Hepatocyte (in vitro differentiated cells): ENCODE measurements at regions not wholly inside any gene's neighbourhood (a gene's known extent, or its start where the extent isn't known, plus 50 kb on each side); places are given as distances from the start of the nearest gene placed in this dataset.

Experiments used
- DNase-seq: peaks from one replicate; pipeline ENCODE4 v3.0.0-alpha.2; 2016; ENCODE audit warnings: low spot score
- H2AFZ ChIP-seq: fragments of 200-600 bp; sonication (generic); 2 replicates; pipeline ENCODE4 v1.6.0; 2016; ENCODE audit warnings: antibody characterized with exemption, mild to moderate bottlenecking
- H3K27ac ChIP-seq: fragments of 200-600 bp; sonication (generic); 2 replicates; pipeline ENCODE4 v1.5.1; 2016; ENCODE audit warnings: mild to moderate bottlenecking
- H3K27me3 ChIP-seq: fragments of 200-600 bp; sonication (generic); 2 replicates; pipeline ENCODE4 v1.6.1; 2016
- H3K36me3 ChIP-seq: fragments of 200-600 bp; sonication (generic); replicated peaks from 2 replicates; pipeline ENCODE4 v1.5.1; 2016; ENCODE audit warnings: low read depth; ENCODE audit not compliant: insufficient read depth
- H3K4me1 ChIP-seq: fragments of 200-600 bp; sonication (generic); 2 replicates; pipeline ENCODE4 v1.5.1; 2016; ENCODE audit warnings: mild to moderate bottlenecking, moderate library complexity; ENCODE audit not compliant: insufficient read depth
- H3K4me2 ChIP-seq: fragments of 200-600 bp; sonication (generic); 2 replicates; pipeline ENCODE4 v1.6.0; 2016
- H3K4me3 ChIP-seq: fragments of 200-600 bp; sonication (generic); 2 replicates; pipeline ENCODE4 v1.5.1; 2016; ENCODE audit warnings: mild to moderate bottlenecking
- H3K79me2 ChIP-seq: fragments of 200-600 bp; sonication (generic); 2 replicates; pipeline ENCODE4 v1.6.0; 2017; ENCODE audit warnings: mild to moderate bottlenecking
- H3K9me2 ChIP-seq: fragments of 200-600 bp; sonication (generic); replicated peaks from 2 replicates; pipeline ENCODE4 v1.6.0; 2017; ENCODE audit warnings: mild to moderate bottlenecking; ENCODE audit not compliant: insufficient read depth
- H3K9me3 ChIP-seq: fragments of 200-600 bp; sonication (generic); 2 replicates; pipeline ENCODE4 v1.5.1; 2016; ENCODE audit warnings: low read depth, mild to moderate bottlenecking
- H4K20me1 ChIP-seq: fragments of 200-600 bp; sonication (generic); 2 replicates; pipeline ENCODE4 v1.6.0; 2016; ENCODE audit warnings: mild to moderate bottlenecking; ENCODE audit not compliant: insufficient read depth, poor library complexity, severe bottlenecking
- CTCF ChIP-seq: fragments of 200-600 bp; sonication (generic); IDR thresholded peaks from 2 replicates; pipeline ENCODE4 v1.5.1; 2016; ENCODE audit warnings: antibody characterized with exemption, mild to moderate bottlenecking; ENCODE audit not compliant: poor library complexity
- EZH2 ChIP-seq: fragments of 200-600 bp; sonication (generic); IDR thresholded peaks from 2 replicates; pipeline ENCODE4 v1.6.1; 2016; ENCODE audit warnings: antibody characterized with exemption, mild to moderate bottlenecking, borderline replicate concordance
- EZH2phosphoT487 ChIP-seq: fragments of 200-600 bp; sonication (generic); IDR thresholded peaks from one replicate; pipeline ENCODE4 v1.6.1; 2018; ENCODE audit warnings: antibody characterized with exemption, mild to moderate bottlenecking, low read depth, moderate library complexity; ENCODE audit not compliant: unreplicated experiment, severe bottlenecking
- WGBS: methylation state at CpG from one replicate; pipeline ENCODE4 v1.1.6; 2016; ENCODE audit warnings: low lambda C conversion rate; ENCODE audit errors: missing lambda C conversion rate; 5-methylcytosine and 5-hydroxymethylcytosine counted together

- Histone ChIP-seq H3K27ac (no peak overlapping the region), H3K9me2 (no peaks in the 10 kb centered on the region)
Observed at GRCh38 chr12:22935090-22935489, 310.1 kb downstream of the ETNK1 start.

GRCh38 chr12:22935501-22935900, 310.5 kb downstream of the ETNK1 start:
- no peaks in the 10 kb centered on the region for H3K79me2 ChIP-seq
- TF ChIP-seq CTCF (no peak), EZH2 (no peak), EZH2phosphoT487 (no peak)
- no peaks in the 10 kb centered on the region for H3K9me2 ChIP-seq
- no peak overlapping the region for H3K4me2 ChIP-seq
- no peaks in the 10 kb centered on the region for H3K4me1 ChIP-seq
- no peaks in the 10 kb centered on the region for H3K9me3 ChIP-seq
- no peaks in the 10 kb centered on the region for H3K27me3 ChIP-seq
- DNase-seq: no peak
- H3K36me3 ChIP-seq: no peaks in the 10 kb centered on the region
- WGBS: 83% methylated on average over 7 of the region's 7 CpGs
- H3K4me3 ChIP-seq: no peak overlapping the region
- H3K27ac ChIP-seq: no peak overlapping the region
- no peak overlapping the region for H2AFZ ChIP-seq
- H4K20me1 ChIP-seq: no peaks in the 10 kb centered on the region

More at GRCh38 chr12:22935090-22935489, 310.1 kb downstream of the ETNK1 start:
- H4K20me1 ChIP-seq: no peaks in the 10 kb centered on the region
- no peaks in the 10 kb centered on the region for H3K79me2 ChIP-seq
- DNase-seq: no peak
- TF ChIP-seq CTCF (no peak), EZH2 (no peak), EZH2phosphoT487 (no peak)
- H3K27me3 ChIP-seq: no peaks in the 10 kb centered on the region
- no peak overlapping the region for H2AFZ ChIP-seq
- H3K4me3 ChIP-seq: no peak overlapping the region
- no peak overlapping the region for H3K4me2 ChIP-seq
- no peaks in the 10 kb centered on the region for H3K9me3 ChIP-seq
- no peaks in the 10 kb centered on the region for H3K4me1 ChIP-seq
- H3K36me3 ChIP-seq: no peaks in the 10 kb centered on the region
- 74% methylated on average over 12 of the region's 12 CpGs for WGBS

- Histone ChIP-seq H3K27ac (no peak overlapping the region), H3K4me3 (no peak overlapping the region), H3K4me1 (no peaks in the 10 kb centered on the region), H3K79me2 (no peaks in the 10 kb centered on the region), H3K36me3 (no peaks in the 10 kb centered on the region), H4K20me1 (no peaks in the 10 kb centered on the region), H3K9me3 (no peaks in the 10 kb centered on the region), H3K9me2 (no peaks in the 10 kb centered on the region), H3K27me3 (no peaks in the 10 kb centered on the region), H2AFZ (no peak overlapping the region), H3K4me2 (no peak overlapping the region)
- 100% methylated on average over 2 of the region's 2 CpGs for WGBS
- TF ChIP-seq CTCF: no peak
- TF ChIP-seq EZH2phosphoT487: no peak
- no peak for TF ChIP-seq EZH2
- no peak for DNase-seq
Observed at GRCh38 chr12:22938323-22938722, 313.4 kb downstream of the ETNK1 start.

- no peak for DNase-seq
- no peaks in the 10 kb centered on the region for H3K27me3 ChIP-seq
- 89% methylated on average over 5 of the region's 5 CpGs for WGBS
- H3K9me3 ChIP-seq: no peaks in the 10 kb centered on the region
- H2AFZ ChIP-seq: no peak overlapping the region
- H3K4me2 ChIP-seq: no peak overlapping the region
- H3K27ac ChIP-seq: no peak overlapping the region
- H4K20me1 ChIP-seq: no peaks in the 10 kb centered on the region
- H3K36me3 ChIP-seq: no peaks in the 10 kb centered on the region
- no peaks in the 10 kb centered on the region for H3K9me2 ChIP-seq
- H3K4me1 ChIP-seq: no peaks in the 10 kb centered on the region
- H3K4me3 ChIP-seq: no peak overlapping the region
- TF ChIP-seq CTCF: no peak
- TF ChIP-seq EZH2: no peak
- TF ChIP-seq EZH2phosphoT487: no peak
- H3K79me2 ChIP-seq: no peaks in the 10 kb centered on the region
Observed at GRCh38 chr12:22951206-22951605, 326.2 kb downstream of the ETNK1 start.
